ENCODE measurements at regions not wholly inside any gene's neighbourhood (a gene's known extent, or its start where the extent isn't known, plus 50 kb on each side); places are given as distances from the start of the nearest gene placed in this dataset.
"Not testable (repeated sequence)": the region's sequence is repeated elsewhere in the genome, so short reads cannot be mapped to it uniquely, and the experiment has no call there.

GRCh38 chr2:234195516-234195915 lies 145.0 kb downstream of the SPP2 start:
- DNase-seq = no peak
- in situ Hi-C loops (cut with HindIII; ENCODE audit: low pct_ligation_motif_present, low pct_unique_long_range_greater_than_20kb, low sequenced_read_pairs) = no loop called here

GRCh38 chr2:234193977-234194563 lies 143.6 kb downstream of the SPP2 start:
- no peak for DNase-seq

GRCh38 chr2:234191819-234192407 lies 141.4 kb downstream of the SPP2 start:
- in situ Hi-C loops (cut with HindIII; ENCODE audit: low pct_ligation_motif_present, low pct_unique_long_range_greater_than_20kb, low sequenced_read_pairs) = no loop called here
- DNase-seq = peak; percentile 75

More at GRCh38 chr2:234193977-234194563, 143.6 kb downstream of the SPP2 start:
- in situ Hi-C loops (cut with HindIII; ENCODE audit: low pct_ligation_motif_present, low pct_unique_long_range_greater_than_20kb, low sequenced_read_pairs) = no loop called here

- in situ Hi-C loops (cut with HindIII; ENCODE audit: low pct_ligation_motif_present, low pct_unique_long_range_greater_than_20kb, low sequenced_read_pairs) = no loop called here
- DNase-seq = no peak
Observed at GRCh38 chr2:234189786-234190300, 139.3 kb downstream of the SPP2 start.

GRCh38 chr2:234189230-234189629 lies 138.7 kb downstream of the SPP2 start:
- in situ Hi-C loops (cut with HindIII; ENCODE audit: low pct_ligation_motif_present, low pct_unique_long_range_greater_than_20kb, low sequenced_read_pairs) = no loop called here
- DNase-seq = no peak

GRCh38 chr2:234187646-234188174 lies 137.2 kb downstream of the SPP2 start:
- in situ Hi-C loops (cut with HindIII; ENCODE audit: low pct_ligation_motif_present, low pct_unique_long_range_greater_than_20kb, low sequenced_read_pairs) = no loop called here
- DNase-seq = no peak

GRCh38 chr2:234181121-234181520 lies 130.6 kb downstream of the SPP2 start:
- in situ Hi-C loops (cut with HindIII; ENCODE audit: low pct_ligation_motif_present, low pct_unique_long_range_greater_than_20kb, low sequenced_read_pairs) = no loop called here
- DNase-seq = no peak

- DNase-seq = no peak
- in situ Hi-C loops (cut with HindIII; ENCODE audit: low pct_ligation_motif_present, low pct_unique_long_range_greater_than_20kb, low sequenced_read_pairs) = no loop called here
Observed at GRCh38 chr2:234179031-234179363, 128.5 kb downstream of the SPP2 start.

GRCh38 chr2:234178330-234179030 lies 128.0 kb downstream of the SPP2 start:
- peak; percentile 21 for DNase-seq
- in situ Hi-C loops (cut with HindIII; ENCODE audit: low pct_ligation_motif_present, low pct_unique_long_range_greater_than_20kb, low sequenced_read_pairs) = no loop called here

GRCh38 chr2:234175649-234176048 lies 125.1 kb downstream of the SPP2 start:
- in situ Hi-C loops (cut with HindIII; ENCODE audit: low pct_ligation_motif_present, low pct_unique_long_range_greater_than_20kb, low sequenced_read_pairs) = no loop called here
- no peak for DNase-seq

GRCh38 chr2:234174742-234175141 lies 124.2 kb downstream of the SPP2 start:
- in situ Hi-C loops (cut with HindIII; ENCODE audit: low pct_ligation_motif_present, low pct_unique_long_range_greater_than_20kb, low sequenced_read_pairs) = no loop called here
- no peak for DNase-seq

GRCh38 chr2:234172532-234172931 lies 122.0 kb downstream of the SPP2 start:
- in situ Hi-C loops (cut with HindIII; ENCODE audit: low pct_ligation_motif_present, low pct_unique_long_range_greater_than_20kb, low sequenced_read_pairs) = no loop called here

GRCh38 chr2:234172066-234172465 lies 121.6 kb downstream of the SPP2 start:
- no peak for DNase-seq
- in situ Hi-C loops (cut with HindIII; ENCODE audit: low pct_ligation_motif_present, low pct_unique_long_range_greater_than_20kb, low sequenced_read_pairs) = no loop called here

More at GRCh38 chr2:234172532-234172931, 122.0 kb downstream of the SPP2 start:
- DNase-seq = no peak

- DNase-seq = no peak
- in situ Hi-C loops (cut with HindIII; ENCODE audit: low pct_ligation_motif_present, low pct_unique_long_range_greater_than_20kb, low sequenced_read_pairs) = no loop called here
Observed at GRCh38 chr2:234171666-234172065, 121.2 kb downstream of the SPP2 start.

- no peak for DNase-seq
- in situ Hi-C loops (cut with HindIII; ENCODE audit: low pct_ligation_motif_present, low pct_unique_long_range_greater_than_20kb, low sequenced_read_pairs) = no loop called here
Observed at GRCh38 chr2:234169674-234170073, 119.2 kb downstream of the SPP2 start.

GRCh38 chr2:234168605-234169570 lies 118.4 kb downstream of the SPP2 start:
- peak; percentile 82 for DNase-seq
- in situ Hi-C loops (cut with HindIII; ENCODE audit: low pct_ligation_motif_present, low pct_unique_long_range_greater_than_20kb, low sequenced_read_pairs) = not testable (repeated sequence)

GRCh38 chr2:234166531-234166930 lies 116.0 kb downstream of the SPP2 start:
- in situ Hi-C loops (cut with HindIII; ENCODE audit: low pct_ligation_motif_present, low pct_unique_long_range_greater_than_20kb, low sequenced_read_pairs) = no loop called here
- DNase-seq = no peak

GRCh38 chr2:234165421-234165820 lies 114.9 kb downstream of the SPP2 start:
- in situ Hi-C loops (cut with HindIII; ENCODE audit: low pct_ligation_motif_present, low pct_unique_long_range_greater_than_20kb, low sequenced_read_pairs) = no loop called here

More at GRCh38 chr2:234165421-234165820, 114.9 kb downstream of the SPP2 start:
- DNase-seq = no peak
